ENCODE measurements at regions not wholly inside any gene's neighbourhood (a gene's known extent, or its start where the extent isn't known, plus 50 kb on each side); places are given as distances from the start of the nearest gene placed in this dataset.

DNA sequence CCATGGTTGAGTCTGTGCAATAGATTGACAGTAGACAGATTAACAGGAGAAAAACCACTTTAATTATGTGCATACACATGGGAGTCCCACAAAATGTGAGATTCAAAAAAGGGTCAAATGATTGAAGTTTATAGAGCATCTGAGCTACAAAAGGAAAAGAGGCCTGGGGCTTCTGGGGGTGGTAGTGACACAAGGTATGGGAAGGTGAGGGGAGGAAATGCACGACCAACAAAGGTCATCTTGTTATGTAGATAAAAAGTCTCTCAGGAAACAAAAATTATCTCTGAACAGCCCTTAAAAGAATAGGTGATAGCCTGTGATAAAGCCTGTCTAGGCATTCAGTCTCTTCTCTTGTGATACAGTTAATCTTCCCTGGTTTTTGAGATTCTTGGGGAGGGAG is 141.7 kb downstream of the SEC23IP start:
- no peaks in the 10 kb centered on the region for H3K4me1 ChIP-seq (ENCODE audit: insufficient read depth, low read length, poor library complexity, severe bottlenecking)
- H3K4me3 ChIP-seq (ENCODE audit: low read depth, low read length, poor library complexity, severe bottlenecking): no peak overlapping the region
- H3K27me3 ChIP-seq (replicated peaks; ENCODE audit: insufficient read depth, low read depth, low read length, poor library complexity): no peaks in the 10 kb centered on the region
- H3K9me3 ChIP-seq (ENCODE audit: low read depth, low read length, poor library complexity, severe bottlenecking): no peaks in the 10 kb centered on the region
- ChIA-PET CTCF (no interaction called here), POLR2A (ENCODE audit: low non-redundant PET) (no interaction called here)
- no TSS peak for BruUV-seq (replicated peaks)
- no peak for TF ChIP-seq EZH2 (IDR thresholded peaks at IDR 0.05; ENCODE audit: borderline replicate concordance, low read depth, low read length, poor library complexity, severe bottlenecking)
- intact Hi-C loops (cut with micrococcal nuclease; ENCODE audit: unreplicated experiment): no loop called here
- no peak overlapping the region for H3K27ac ChIP-seq (ENCODE audit: low read depth, low read length, poor library complexity, severe bottlenecking)
- no peaks in the 10 kb centered on the region for H3K36me3 ChIP-seq (ENCODE audit: insufficient read depth, low read length, poor library complexity, severe bottlenecking)
- DNase-seq (ENCODE audit: low spot score): no peak

- CTCF ChIA-PET: no interaction called here
- no peaks in the 10 kb centered on the region for H3K27me3 ChIP-seq (replicated peaks; ENCODE audit: insufficient read depth, low read depth, low read length, poor library complexity)
- DNase-seq (ENCODE audit: low spot score): peak; percentile 12
- peaks cover under 1% of the 10 kb centered on the region for H3K4me1 ChIP-seq (ENCODE audit: insufficient read depth, low read length, poor library complexity, severe bottlenecking)
- H3K9me3 ChIP-seq (ENCODE audit: low read depth, low read length, poor library complexity, severe bottlenecking): no peaks in the 10 kb centered on the region
- no peak overlapping the region for H3K4me3 ChIP-seq (ENCODE audit: low read depth, low read length, poor library complexity, severe bottlenecking)
- intact Hi-C loops (cut with micrococcal nuclease; ENCODE audit: unreplicated experiment): no loop called here
- H3K36me3 ChIP-seq (ENCODE audit: insufficient read depth, low read length, poor library complexity, severe bottlenecking): no peaks in the 10 kb centered on the region
- no peak overlapping the region for H3K27ac ChIP-seq (ENCODE audit: low read depth, low read length, poor library complexity, severe bottlenecking)
- no TSS peak for BruUV-seq (replicated peaks)
- TF ChIP-seq EZH2 (IDR thresholded peaks at IDR 0.05; ENCODE audit: borderline replicate concordance, low read depth, low read length, poor library complexity, severe bottlenecking): no peak
- TF ChIP-seq, protein P1, sequence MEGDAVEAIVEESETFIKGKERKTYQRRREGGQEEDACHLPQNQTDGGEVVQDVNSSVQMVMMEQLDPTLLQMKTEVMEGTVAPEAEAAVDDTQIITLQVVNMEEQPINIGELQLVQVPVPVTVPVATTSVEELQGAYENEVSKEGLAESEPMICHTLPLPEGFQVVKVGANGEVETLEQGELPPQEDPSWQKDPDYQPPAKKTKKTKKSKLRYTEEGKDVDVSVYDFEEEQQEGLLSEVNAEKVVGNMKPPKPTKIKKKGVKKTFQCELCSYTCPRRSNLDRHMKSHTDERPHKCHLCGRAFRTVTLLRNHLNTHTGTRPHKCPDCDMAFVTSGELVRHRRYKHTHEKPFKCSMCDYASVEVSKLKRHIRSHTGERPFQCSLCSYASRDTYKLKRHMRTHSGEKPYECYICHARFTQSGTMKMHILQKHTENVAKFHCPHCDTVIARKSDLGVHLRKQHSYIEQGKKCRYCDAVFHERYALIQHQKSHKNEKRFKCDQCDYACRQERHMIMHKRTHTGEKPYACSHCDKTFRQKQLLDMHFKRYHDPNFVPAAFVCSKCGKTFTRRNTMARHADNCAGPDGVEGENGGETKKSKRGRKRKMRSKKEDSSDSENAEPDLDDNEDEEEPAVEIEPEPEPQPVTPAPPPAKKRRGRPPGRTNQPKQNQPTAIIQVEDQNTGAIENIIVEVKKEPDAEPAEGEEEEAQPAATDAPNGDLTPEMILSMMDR (conservative IDR thresholded peaks at IDR 0.05; ENCODE audit: low read depth, low read length): no peak
- POLR2A ChIA-PET (ENCODE audit: low non-redundant PET): no interaction called here
Observed at GRCh38 chr10:120039046-120039445, 146.5 kb downstream of the SEC23IP start.

- CTCF ChIA-PET: no interaction called here
- Histone ChIP-seq H3K4me3 (ENCODE audit: low read depth, low read length, poor library complexity, severe bottlenecking) (no peak overlapping the region), H3K27me3 (replicated peaks; ENCODE audit: insufficient read depth, low read depth, low read length, poor library complexity) (no peaks in the 10 kb centered on the region), H3K9me3 (ENCODE audit: low read depth, low read length, poor library complexity, severe bottlenecking) (no peaks in the 10 kb centered on the region), H3K36me3 (ENCODE audit: insufficient read depth, low read length, poor library complexity, severe bottlenecking) (no peaks in the 10 kb centered on the region), H3K27ac (ENCODE audit: low read depth, low read length, poor library complexity, severe bottlenecking) (no peak overlapping the region), H3K4me1 (ENCODE audit: insufficient read depth, low read length, poor library complexity, severe bottlenecking) (peaks cover 8% of the 10 kb centered on the region)
- intact Hi-C loops (cut with micrococcal nuclease; ENCODE audit: unreplicated experiment): no loop called here
- no peak for TF ChIP-seq EZH2 (IDR thresholded peaks at IDR 0.05; ENCODE audit: borderline replicate concordance, low read depth, low read length, poor library complexity, severe bottlenecking)
- TF ChIP-seq, protein P1 (conservative IDR thresholded peaks at IDR 0.05; ENCODE audit: low read depth, low read length): no peak
- BruUV-seq (replicated peaks): no TSS peak
- POLR2A ChIA-PET (ENCODE audit: low non-redundant PET): no interaction called here
- no peak for DNase-seq (ENCODE audit: low spot score)
Observed at GRCh38 chr10:120039826-120040225, 147.3 kb downstream of the SEC23IP start.

DNA sequence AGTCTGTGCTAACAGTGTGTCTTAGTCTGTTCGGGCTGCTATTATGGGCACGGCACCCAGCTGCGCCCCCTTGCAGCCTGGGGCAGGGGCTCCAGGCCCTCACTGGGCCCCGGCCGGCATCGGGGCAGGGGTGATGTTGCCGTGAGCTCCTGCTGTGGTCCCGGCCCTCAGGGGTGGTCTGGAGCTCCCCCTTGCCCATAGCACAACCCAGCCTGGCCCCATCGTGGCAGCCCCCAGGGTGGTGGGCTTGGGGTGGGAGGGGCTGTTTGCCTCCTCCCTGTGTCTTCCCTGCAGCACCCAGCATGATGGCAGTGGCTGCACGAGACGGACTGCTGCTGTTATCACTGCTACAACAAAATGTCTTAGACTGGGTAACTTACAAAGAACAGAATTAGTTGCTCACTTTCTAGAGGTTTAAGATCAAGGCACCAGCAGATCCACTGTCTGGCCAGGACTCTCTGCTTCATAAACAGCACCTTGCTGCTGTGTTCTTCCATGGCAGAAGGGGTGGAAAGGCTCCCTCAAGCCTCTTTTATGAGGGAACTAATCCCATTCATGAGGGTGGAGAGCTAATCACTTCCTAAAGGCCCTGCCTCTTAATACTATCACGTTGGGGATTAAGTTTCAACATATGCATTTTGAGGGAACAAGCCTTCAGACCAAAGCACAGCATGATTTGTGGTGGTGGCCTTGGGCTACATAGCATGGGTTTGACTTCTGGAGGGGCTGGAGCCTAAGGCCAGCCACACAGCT is 149.5 kb downstream of the SEC23IP start:
- DNase-seq (ENCODE audit: low spot score): peak; percentile 33
- no TSS peak for BruUV-seq (replicated peaks)
- H3K27me3 ChIP-seq (replicated peaks; ENCODE audit: insufficient read depth, low read depth, low read length, poor library complexity): no peaks in the 10 kb centered on the region
- H3K9me3 ChIP-seq (ENCODE audit: low read depth, low read length, poor library complexity, severe bottlenecking): no peaks in the 10 kb centered on the region
- intact Hi-C loops (cut with micrococcal nuclease; ENCODE audit: unreplicated experiment): no loop called here
- no peak overlapping the region for H3K27ac ChIP-seq (ENCODE audit: low read depth, low read length, poor library complexity, severe bottlenecking)
- TF ChIP-seq, protein P1 (conservative IDR thresholded peaks at IDR 0.05; ENCODE audit: low read depth, low read length): no peak
- TF ChIP-seq EZH2 (IDR thresholded peaks at IDR 0.05; ENCODE audit: borderline replicate concordance, low read depth, low read length, poor library complexity, severe bottlenecking): no peak
- H3K4me3 ChIP-seq (ENCODE audit: low read depth, low read length, poor library complexity, severe bottlenecking): no peak overlapping the region
- ChIA-PET CTCF (no interaction called here), POLR2A (ENCODE audit: low non-redundant PET) (interaction anchor here (0.7 kb wide), 1 partner anchor 88 kb away, joined by 3 read pairs; no protein-coding TSS in a partner anchor)
- peaks cover 8% of the 10 kb centered on the region for H3K4me1 ChIP-seq (ENCODE audit: insufficient read depth, low read length, poor library complexity, severe bottlenecking)
- H3K36me3 ChIP-seq (ENCODE audit: insufficient read depth, low read length, poor library complexity, severe bottlenecking): no peaks in the 10 kb centered on the region
